GM12878 (cell line): ENCODE measurements at regions not wholly inside any gene's neighbourhood (a gene's known extent, or its start where the extent isn't known, plus 50 kb on each side); places are given as distances from the start of the nearest gene placed in this dataset.

Source experiments
- ATAC-seq: fragments of 200-7000 bp; cut with Tn5 transposase; 3 replicates; pipeline ENCODE4 v1.9.1; 2020; ENCODE audit warnings: mild to moderate bottlenecking, moderate library complexity
- BruUV-seq: library from RNA; stranded (reverse); fragments of 400-500 nt; replicated peaks from 2 replicates; lab custom pipeline; 2021; lab: Mats Ljungman, UMichigan
- CTCF ChIA-PET: fragments of 300-600 bp; sonication (Branson Sonifier 250); formaldehyde crosslinking; extraction: SDS; loops from one replicate; lab custom pipeline; 2021; ENCODE audit warnings: inconsistent platforms; lab: Yijun Ruan, JAX
- POLR2A ChIA-PET: fragments of 350-600 bp; formaldehyde crosslinking; extraction: SDS; loops from one replicate; lab custom pipeline; 2021; ENCODE audit warnings: inconsistent platforms; lab: Charles Lee
- RAD21 ChIA-PET: fragments of 300-600 bp; sonication (Branson Sonifier 250); formaldehyde crosslinking; loops from one replicate; lab custom pipeline; 2023; ENCODE audit warnings: antibody characterized with exemption; ENCODE audit not compliant: unreplicated experiment; lab: Charles Lee
- SMC1A ChIA-PET: fragments of 300-600 bp; sonication (Branson Sonifier 250); formaldehyde crosslinking; loops from one replicate; lab custom pipeline; 2023; ENCODE audit not compliant: unreplicated experiment, uncharacterized antibody; lab: Charles Lee
- DNase-seq: peaks from one replicate; pipeline ENCODE4 v3.0.0-alpha.2; 2011; ENCODE audit warnings: low read depth, low spot score
- FAIRE-seq: peaks from 3 replicates; lab custom pipeline; 2011; peaks lifted over from hg19 to GRCh38; lab: Jason Lieb, UNC
- H2AFZ ChIP-seq: 2 replicates; pipeline ENCODE4 v1.6.0; 2011; ENCODE audit warnings: low read depth, low read length, control low read depth; ENCODE audit not compliant: control insufficient read depth
- H3K27ac ChIP-seq: 2 replicates; pipeline ENCODE4 v1.5.1; 2011; ENCODE audit warnings: control low read depth; ENCODE audit not compliant: control insufficient read depth, insufficient read depth
- H3K27me3 ChIP-seq, 2 experiments: replicated peaks in 1 of 2; 2 replicates each; pipeline versions ENCODE4 v1.6.0 to v1.6.1; 2011; ENCODE audit warnings: low read length in 1 of 2; ENCODE audit not compliant: control insufficient read depth in 2 of 2, insufficient read depth in 2 of 2
- H3K36me3 ChIP-seq, 2 experiments: 2 replicates each; pipeline ENCODE4 v1.5.1; 2011; ENCODE audit warnings: low read length in 1 of 2; ENCODE audit not compliant: control insufficient read depth in 2 of 2, insufficient read depth in 2 of 2
- H3K4me1 ChIP-seq: 2 replicates; pipeline ENCODE4 v1.6.1; 2011; ENCODE audit warnings: mild to moderate bottlenecking, low read length, moderate library complexity, mixed read lengths; ENCODE audit not compliant: control insufficient read depth, insufficient read depth
- H3K4me2 ChIP-seq: 2 replicates; pipeline ENCODE4 v1.6.0; 2011; ENCODE audit warnings: control low read depth; ENCODE audit not compliant: control insufficient read depth, insufficient read depth
- H3K4me3 ChIP-seq: fragments of 200-600 bp; sonication (generic); 2 replicates; pipeline ENCODE4 v1.5.1; 2016
- H3K79me2 ChIP-seq: 2 replicates; pipeline ENCODE4 v1.6.0; 2011; ENCODE audit warnings: low read length; ENCODE audit not compliant: control insufficient read depth, insufficient read depth
- H3K9ac ChIP-seq: 2 replicates; pipeline ENCODE4 v1.8.0; 2011; ENCODE audit warnings: low read length, control low read depth, mixed read lengths; ENCODE audit not compliant: control insufficient read depth, insufficient read depth
- H3K9me3 ChIP-seq: replicated peaks from 3 replicates; pipeline ENCODE4 v1.5.1; 2011; ENCODE audit warnings: mild to moderate bottlenecking, low read length; ENCODE audit not compliant: control insufficient read depth, insufficient read depth
- H4K20me1 ChIP-seq: 2 replicates; pipeline ENCODE4 v1.6.0; 2011; ENCODE audit not compliant: control insufficient read depth, insufficient read depth
- BHLHE40 ChIP-seq, 2 experiments: fragments of 450-650 bp in 1 of 2; IDR thresholded peaks; 2 replicates each; pipeline ENCODE4 v1.6.1; 2011 to 2017; ENCODE audit warnings: low read depth in 2 of 2, borderline replicate concordance in 1 of 2, improper control_type of control experiment in 1 of 2, low read length in 1 of 2, mild to moderate bottlenecking in 1 of 2
- CEBPB ChIP-seq, 2 experiments: fragments of 150-350 bp in 1 of 2; IDR thresholded peaks; 2 replicates each; pipeline ENCODE4 v1.6.1; 2012 to 2014; ENCODE audit warnings: low read depth in 2 of 2, low read length in 2 of 2, borderline replicate concordance in 1 of 2, inconsistent platforms in 1 of 2
- FOXM1 ChIP-seq: IDR thresholded peaks from 2 replicates; pipeline ENCODE4 v1.6.1; 2012; ENCODE audit warnings: low read depth, mild to moderate bottlenecking, inconsistent platforms, low read length, moderate library complexity
- HCFC1 ChIP-seq: fragments of 150-350 bp; IDR thresholded peaks from 2 replicates; pipeline ENCODE4 v1.6.1; 2014; ENCODE audit warnings: low read length
- LARP7 ChIP-seq: fragments of 450-650 bp; IDR thresholded peaks from 2 replicates; pipeline ENCODE4 v1.6.1; 2017; ENCODE audit warnings: mild to moderate bottlenecking
- NR2C1 ChIP-seq: fragments of 450-650 bp; IDR thresholded peaks from 2 replicates; pipeline ENCODE4 v1.6.1; 2017; ENCODE audit warnings: antibody characterized with exemption, mild to moderate bottlenecking, moderate library complexity
- RELA ChIP-seq: fragments of 450-650 bp; IDR thresholded peaks from 2 replicates; pipeline ENCODE4 v1.8.0; 2014; ENCODE audit warnings: borderline replicate concordance; ENCODE audit not compliant: partially characterized antibody
- RELB ChIP-seq: fragments of 450-650 bp; IDR thresholded peaks from 2 replicates; pipeline ENCODE4 v1.6.1; 2017; ENCODE audit warnings: low read depth, mild to moderate bottlenecking, moderate library complexity
- SIN3A ChIP-seq: IDR thresholded peaks from 2 replicates; pipeline ENCODE4 v1.6.1; 2012; ENCODE audit warnings: low read depth, low read length, improper control_type of control experiment
- SPI1 ChIP-seq: IDR thresholded peaks from 2 replicates; pipeline ENCODE4 v1.6.1; 2011; ENCODE audit warnings: low read depth, mild to moderate bottlenecking, low read length, moderate library complexity, borderline replicate concordance; ENCODE audit not compliant: insufficient read depth
- TCF12 ChIP-seq: IDR thresholded peaks from 2 replicates; pipeline ENCODE4 v1.6.1; 2011; ENCODE audit warnings: low read depth, mild to moderate bottlenecking, low read length
- ZNF207 ChIP-seq: fragments of 450-650 bp; IDR thresholded peaks from 2 replicates; pipeline ENCODE4 v1.6.1; 2014; ENCODE audit warnings: antibody characterized with exemption, mild to moderate bottlenecking, borderline replicate concordance
- ZNF687 ChIP-seq: fragments of 450-650 bp; IDR thresholded peaks from 2 replicates; pipeline ENCODE4 v1.6.1; 2017; ENCODE audit warnings: mild to moderate bottlenecking, moderate library complexity
- WGBS: methylation state at CpG from one replicate; pipeline ENCODE4 v1.1.6; 2016; ENCODE audit warnings: low lambda C conversion rate; ENCODE audit not compliant: insufficient replicate concordance, insufficient coverage; ENCODE audit errors: missing lambda C conversion rate; 5-methylcytosine and 5-hydroxymethylcytosine counted together
- in situ Hi-C: fragments of 300-500 bp; cut with MboI; formaldehyde crosslinking; loops from 9 replicates; pipeline ENCODE4 v1.14.3; 2018; ENCODE audit warnings: mixed read lengths
- intact Hi-C: fragments of 100-400 bp; cut with micrococcal nuclease; formaldehyde crosslinking; loops from one replicate; pipeline ENCODE4 v1.14.2; 2022; ENCODE audit not compliant: unreplicated experiment
- TF ChIP-seq, protein P1 (sequence below): IDR thresholded peaks from 2 replicates; pipeline ENCODE4 v1.6.1; 2012; ENCODE audit warnings: low read depth, low read length, improper control_type of control experiment

DNA sequence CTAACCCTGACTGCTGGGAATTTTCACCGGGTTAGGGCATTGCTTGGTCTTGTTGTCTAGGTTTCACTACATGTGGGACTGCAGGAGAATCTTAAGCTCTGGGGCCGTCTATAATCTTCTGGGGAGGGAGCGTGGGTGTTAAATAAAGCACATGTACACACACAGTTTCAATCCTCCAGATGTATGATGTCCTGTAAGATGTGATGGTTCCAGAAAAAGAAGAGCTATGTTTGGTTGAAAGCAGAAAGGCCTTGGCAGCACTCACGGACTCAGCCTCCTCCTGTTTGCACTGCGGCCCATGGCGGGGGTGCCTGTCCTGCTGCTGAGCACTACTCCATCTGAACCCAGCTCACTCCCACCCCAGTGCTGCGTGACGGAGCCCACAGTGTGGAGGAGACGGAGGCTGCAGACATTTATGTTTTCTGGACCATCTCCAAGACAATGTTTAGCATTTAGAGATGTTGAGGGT lies 343.5 kb downstream of the TEX29 start:
- WGBS, result 32% methylated on average over 9 of the region's 9 CpGs
- in situ Hi-C loops (no loop called here), intact Hi-C loops (no loop called here)
- Histone ChIP-seq H3K27me3 (no peaks in the 10 kb centered on the region), H3K4me3 (no peak overlapping the region), H2AFZ (no peak overlapping the region), H3K79me2 (no peaks in the 10 kb centered on the region), H3K9me3 (no peaks in the 10 kb centered on the region; the same call in 2 of the 3 replicates), H3K4me2 (no peak overlapping the region), H3K4me1 (no peaks in the 10 kb centered on the region), H3K9ac (no peak overlapping the region), H4K20me1 (no peaks in the 10 kb centered on the region), H3K27ac (no peak overlapping the region), H3K36me3 (no peaks in the 10 kb centered on the region)
- ChIA-PET CTCF (no interaction called here), RAD21 (no interaction called here), SMC1A (interaction anchor here (0.6 kb wide), 1 partner anchor 219 kb away, joined by 3 read pairs; no protein-coding TSS in a partner anchor), POLR2A (no interaction called here)
- FAIRE-seq, result no peak
- no peak for TF ChIP-seq SIN3A
- TF ChIP-seq NR2C1, result no peak
- no peak for TF ChIP-seq TCF12
- TF ChIP-seq SPI1, result no peak
- TF ChIP-seq, protein P1, sequence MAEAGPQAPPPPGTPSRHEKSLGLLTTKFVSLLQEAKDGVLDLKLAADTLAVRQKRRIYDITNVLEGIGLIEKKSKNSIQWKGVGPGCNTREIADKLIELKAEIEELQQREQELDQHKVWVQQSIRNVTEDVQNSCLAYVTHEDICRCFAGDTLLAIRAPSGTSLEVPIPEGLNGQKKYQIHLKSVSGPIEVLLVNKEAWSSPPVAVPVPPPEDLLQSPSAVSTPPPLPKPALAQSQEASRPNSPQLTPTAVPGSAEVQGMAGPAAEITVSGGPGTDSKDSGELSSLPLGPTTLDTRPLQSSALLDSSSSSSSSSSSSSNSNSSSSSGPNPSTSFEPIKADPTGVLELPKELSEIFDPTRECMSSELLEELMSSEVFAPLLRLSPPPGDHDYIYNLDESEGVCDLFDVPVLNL, result no peak
- TF ChIP-seq RELA, result no peak
- TF ChIP-seq ZNF687, result no peak
- no peak for TF ChIP-seq FOXM1
- TF ChIP-seq LARP7, result no peak
- no peak for TF ChIP-seq BHLHE40 (IDR thresholded peaks at IDR 0.05; ENCODE audit: borderline replicate concordance in 1 of 2, low read depth in 2 of 2, low read length in 1 of 2)
- no peak for TF ChIP-seq CEBPB (IDR thresholded peaks at IDR 0.05; ENCODE audit: borderline replicate concordance in 1 of 2, low read depth in 2 of 2, low read length in 2 of 2)
- TF ChIP-seq ZNF207, result no peak
- no peak for TF ChIP-seq HCFC1
- TF ChIP-seq RELB, result no peak
- BruUV-seq, result no TSS peak
- DNase-seq, result no peak
- no peak for ATAC-seq
